T-helper 1 cell treated with Interleukin-12 subunit alpha and Interleukin-12 subunit beta and Interleukin-4 antibody, amounts not matched to agents 30 μg/mL and 1 μg/mL, for 36 hours (primary cell): ENCODE measurements at regions not wholly inside any gene's neighbourhood (a gene's known extent, or its start where the extent isn't known, plus 50 kb on each side); places are given as distances from the start of the nearest gene placed in this dataset.
"Not testable (repeated sequence)": the region's sequence is repeated elsewhere in the genome, so short reads cannot be mapped to it uniquely, and the experiment has no call there.

ENCODE experiments used
- H3K27ac Mint-ChIP-seq: one replicate; pipeline ENCODE4 v1.8.0; 2021; ENCODE audit warnings: mild to moderate bottlenecking, mixed read lengths
- H3K27me3 Mint-ChIP-seq: one replicate; pipeline ENCODE4 v1.8.0; 2021; ENCODE audit warnings: low read depth, mixed read lengths
- H3K36me3 Mint-ChIP-seq: one replicate; pipeline ENCODE4 v1.8.0; 2021; ENCODE audit warnings: low read depth, mixed read lengths
- H3K4me1 Mint-ChIP-seq: one replicate; pipeline ENCODE4 v1.8.0; 2021; ENCODE audit warnings: low read depth, mixed read lengths
- H3K4me3 Mint-ChIP-seq: one replicate; pipeline ENCODE4 v1.8.0; 2021; ENCODE audit warnings: mild to moderate bottlenecking, moderate library complexity, mixed read lengths
- H3K9me3 Mint-ChIP-seq: one replicate; pipeline ENCODE4 v1.8.0; 2021; ENCODE audit warnings: mixed read lengths

DNA sequence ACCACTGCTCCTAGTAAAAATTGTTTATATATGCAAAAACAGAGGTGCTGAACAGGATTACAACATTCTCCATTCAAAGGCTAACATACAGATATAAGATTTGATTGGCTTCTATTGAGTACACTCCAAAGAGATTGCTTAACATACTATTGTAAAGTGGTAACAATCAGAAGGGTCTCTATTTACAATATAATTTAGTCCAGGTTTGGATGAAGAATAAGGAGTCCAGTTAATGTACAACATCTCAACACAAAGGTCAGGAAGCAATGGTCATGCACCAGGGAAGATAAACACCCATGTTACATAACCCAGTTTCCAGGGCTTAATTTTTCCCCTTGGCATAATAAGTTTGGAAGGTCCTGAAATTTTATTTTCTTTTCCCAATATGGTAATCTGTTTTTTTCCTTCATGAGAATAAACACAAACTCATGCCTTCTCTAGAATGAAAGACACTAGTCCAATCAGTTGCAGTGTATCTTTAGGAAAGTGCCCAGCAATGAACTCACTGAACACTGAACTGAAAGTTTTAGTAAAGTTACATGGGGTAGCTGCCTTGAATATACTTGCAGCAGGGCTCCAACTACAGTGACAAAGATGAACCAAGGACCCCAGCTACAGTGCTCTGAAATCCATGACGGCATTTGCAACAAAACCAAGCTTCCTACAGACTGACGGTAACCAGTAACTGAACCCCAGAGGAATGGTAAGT lies 255.3 kb upstream of the GJE1 start:
- H3K27me3 Mint-ChIP-seq, result no peaks in the 10 kb centered on the region
- H3K4me3 Mint-ChIP-seq, result no peak overlapping the region
- H3K36me3 Mint-ChIP-seq, result no peaks in the 10 kb centered on the region
- no peaks in the 10 kb centered on the region for H3K9me3 Mint-ChIP-seq
- no peak overlapping the region for H3K27ac Mint-ChIP-seq
- H3K4me1 Mint-ChIP-seq, result no peaks in the 10 kb centered on the region

DNA sequence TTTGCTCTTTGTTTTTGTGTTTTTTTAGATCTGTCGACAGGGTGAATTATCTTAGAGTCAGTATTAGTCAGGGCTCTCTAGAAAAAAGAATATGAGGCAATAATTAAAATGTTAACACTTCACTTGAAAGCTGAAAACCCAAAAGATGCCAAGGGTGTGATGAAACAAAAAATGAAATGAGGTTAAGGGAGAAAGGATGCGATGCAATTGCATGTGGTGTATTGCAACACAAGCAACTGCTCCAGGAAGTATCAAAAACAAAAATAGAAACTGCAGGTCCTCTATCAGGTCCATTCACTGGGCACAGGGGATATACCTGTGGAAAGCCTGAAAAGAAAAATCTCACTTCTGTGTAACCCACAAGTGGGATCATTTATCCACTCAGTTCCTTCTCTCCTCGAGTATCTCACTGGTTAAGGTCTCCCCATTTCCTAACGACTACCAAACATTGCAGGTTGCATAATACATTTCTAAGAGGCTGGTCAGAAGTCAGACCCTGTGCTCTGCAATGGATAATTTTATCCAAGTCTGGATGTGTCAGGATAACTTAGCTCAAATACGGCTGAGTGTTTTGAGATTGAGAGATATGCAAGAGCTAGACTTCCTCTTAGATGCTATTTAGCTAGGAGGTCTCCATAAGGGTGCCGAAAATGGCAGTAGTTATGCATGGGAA lies 257.7 kb upstream of the GJE1 start:
- Mint-ChIP-seq H3K27ac (no peak overlapping the region), H3K27me3 (no peaks in the 10 kb centered on the region), H3K36me3 (no peaks in the 10 kb centered on the region), H3K9me3 (no peaks in the 10 kb centered on the region), H3K4me3 (no peak overlapping the region), H3K4me1 (no peaks in the 10 kb centered on the region)

DNA sequence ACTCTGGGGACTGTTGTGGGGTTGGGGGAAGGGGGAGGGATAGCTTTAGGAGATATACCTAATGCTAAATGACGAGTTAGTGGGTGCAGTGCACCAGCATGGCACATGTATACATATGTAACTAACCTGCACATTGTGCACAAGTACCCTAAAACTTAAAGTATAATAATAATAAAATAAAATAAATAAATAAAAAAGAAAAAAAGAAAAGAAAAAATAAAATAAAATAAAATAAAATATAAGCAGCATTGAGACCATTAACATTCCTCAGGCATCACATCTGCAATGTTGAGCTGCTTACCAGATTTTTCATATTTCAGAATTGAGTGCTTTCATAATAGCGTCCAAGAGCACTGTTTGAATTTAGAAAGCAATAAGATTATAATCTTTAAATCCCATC lies 263.2 kb upstream of the GJE1 start:
- not testable (repeated sequence) for H3K27me3 Mint-ChIP-seq, H3K4me3 Mint-ChIP-seq, H3K27ac Mint-ChIP-seq, H3K9me3 Mint-ChIP-seq, H3K36me3 Mint-ChIP-seq, H3K4me1 Mint-ChIP-seq

DNA sequence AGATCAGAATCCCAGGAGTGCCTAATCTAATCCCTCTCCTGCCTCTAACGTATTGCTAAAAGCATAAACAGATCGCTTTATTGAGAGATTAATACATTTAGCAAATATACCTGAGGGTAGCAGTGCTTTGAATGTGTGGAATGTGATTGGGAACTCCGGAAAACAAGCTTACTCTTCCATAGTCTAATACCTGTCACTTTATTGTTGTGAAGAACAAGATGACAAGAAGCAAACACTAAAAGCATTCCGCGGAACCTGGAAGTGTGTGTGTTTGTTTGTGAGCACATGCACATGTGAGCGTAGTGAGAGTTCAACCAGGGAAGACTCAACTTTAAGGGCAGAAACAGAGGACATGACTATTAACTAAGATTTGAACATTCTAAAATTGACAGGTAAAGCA lies 265.0 kb upstream of the GJE1 start:
- H3K9me3 Mint-ChIP-seq, result no peaks in the 10 kb centered on the region
- no peaks in the 10 kb centered on the region for H3K36me3 Mint-ChIP-seq
- H3K4me1 Mint-ChIP-seq, result no peaks in the 10 kb centered on the region
- no peak overlapping the region for H3K4me3 Mint-ChIP-seq
- H3K27ac Mint-ChIP-seq, result no peak overlapping the region
- H3K27me3 Mint-ChIP-seq, result no peaks in the 10 kb centered on the region

DNA sequence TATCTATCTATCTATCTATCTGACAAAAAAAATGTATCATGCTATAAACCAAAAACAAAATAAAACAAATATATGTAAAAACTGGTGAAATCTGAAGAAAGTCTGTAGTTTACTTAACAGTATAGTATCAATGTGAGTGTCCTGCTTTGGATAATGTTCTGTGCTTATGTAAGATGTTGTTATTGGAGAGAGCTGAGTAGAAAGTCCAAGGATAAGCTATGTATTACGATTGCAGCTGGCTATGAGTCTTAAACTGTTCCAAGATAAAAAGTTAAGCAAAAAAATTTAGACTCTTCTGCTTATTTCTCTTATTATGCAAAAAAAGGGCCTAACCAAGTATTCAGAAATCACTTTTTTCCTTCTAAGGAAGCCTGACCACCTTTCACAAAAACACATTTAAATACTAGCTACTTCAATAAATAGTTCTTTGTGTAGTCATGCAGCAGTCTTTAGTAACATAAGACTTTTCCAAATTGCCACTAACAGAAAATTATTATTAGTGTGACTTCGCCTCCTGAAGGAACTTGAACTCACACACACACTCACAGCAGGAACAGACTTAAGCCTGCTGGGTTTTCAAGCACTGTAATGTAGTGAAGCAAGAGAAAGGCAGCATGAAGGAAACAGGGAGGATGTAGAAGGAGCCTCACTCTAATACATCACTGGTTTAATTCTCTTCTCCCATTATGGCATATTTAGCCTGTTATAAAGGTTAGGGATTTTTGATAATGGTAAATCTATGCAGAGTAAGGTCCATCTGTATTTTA lies 265.8 kb upstream of the GJE1 start:
- Mint-ChIP-seq H3K36me3 (no peaks in the 10 kb centered on the region), H3K4me1 (no peaks in the 10 kb centered on the region), H3K9me3 (no peaks in the 10 kb centered on the region), H3K27ac (no peak overlapping the region), H3K27me3 (no peaks in the 10 kb centered on the region), H3K4me3 (no peak overlapping the region)

DNA sequence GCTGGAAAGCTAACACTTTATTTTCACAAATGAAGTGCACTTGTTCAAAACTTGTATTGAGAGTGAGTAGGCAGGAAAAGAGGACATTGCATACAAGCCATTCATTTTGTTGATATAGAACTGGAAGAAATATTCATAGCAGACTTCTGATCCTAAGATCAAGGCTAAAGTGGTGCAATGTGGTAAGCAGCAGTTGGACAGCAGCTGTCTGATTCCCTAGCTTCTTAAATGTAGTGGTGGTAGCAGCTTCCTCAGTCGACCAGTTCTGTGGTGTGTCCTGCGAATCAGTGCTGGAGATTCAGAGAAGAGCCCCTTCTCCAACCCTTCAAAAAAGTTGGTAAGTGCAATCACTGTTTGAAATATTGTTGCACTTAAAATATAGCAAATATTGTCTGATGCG lies 281.7 kb upstream of the GJE1 start:
- Mint-ChIP-seq H3K27me3 (no peaks in the 10 kb centered on the region), H3K9me3 (no peaks in the 10 kb centered on the region), H3K4me3 (no peak overlapping the region), H3K27ac (no peak overlapping the region), H3K4me1 (peaks cover 7% of the 10 kb centered on the region), H3K36me3 (no peaks in the 10 kb centered on the region)

DNA sequence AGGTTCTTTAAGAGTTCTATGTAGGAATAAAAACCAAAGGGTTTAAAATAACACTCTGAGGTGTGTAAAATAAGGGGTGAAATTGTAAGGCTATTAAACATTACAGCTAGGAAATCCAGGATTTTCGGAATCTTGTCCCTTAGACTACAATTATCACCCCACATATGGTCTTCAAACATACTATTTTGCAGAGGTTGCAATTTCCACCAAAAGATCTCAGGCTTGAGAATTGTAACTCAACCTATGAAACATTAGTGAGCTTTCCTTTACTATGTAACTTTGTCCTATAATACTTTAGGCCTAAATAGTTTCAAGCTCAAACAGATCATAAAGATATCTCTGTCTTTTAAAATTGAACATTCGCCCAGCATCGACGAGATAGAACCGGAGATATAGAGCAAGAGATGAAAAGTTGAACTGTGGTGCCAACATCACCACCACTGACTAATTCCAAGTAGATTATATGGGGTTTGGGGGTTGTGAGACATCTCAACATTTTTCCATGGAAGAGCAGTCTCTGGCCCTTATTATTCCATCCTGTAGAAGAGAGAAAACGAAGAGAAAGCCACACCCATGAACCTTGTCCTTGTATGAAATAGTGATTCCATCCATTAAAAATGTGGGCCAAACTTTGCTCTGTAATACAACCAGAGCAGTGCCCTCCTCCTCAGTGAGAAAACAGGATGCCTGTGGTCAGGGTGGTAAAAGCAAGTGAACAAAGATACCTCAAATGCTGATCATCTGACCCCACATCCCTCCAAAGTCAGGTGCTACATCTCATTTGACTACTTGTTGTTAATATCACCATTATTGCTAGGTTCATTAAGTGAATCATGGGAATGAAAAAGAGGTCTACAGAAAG lies 284.5 kb upstream of the GJE1 start:
- H3K27ac Mint-ChIP-seq, result no peak overlapping the region
- H3K4me3 Mint-ChIP-seq, result no peak overlapping the region
- peaks cover 7% of the 10 kb centered on the region for H3K4me1 Mint-ChIP-seq
- no peaks in the 10 kb centered on the region for H3K36me3 Mint-ChIP-seq
- H3K27me3 Mint-ChIP-seq, result no peaks in the 10 kb centered on the region
- no peaks in the 10 kb centered on the region for H3K9me3 Mint-ChIP-seq

DNA sequence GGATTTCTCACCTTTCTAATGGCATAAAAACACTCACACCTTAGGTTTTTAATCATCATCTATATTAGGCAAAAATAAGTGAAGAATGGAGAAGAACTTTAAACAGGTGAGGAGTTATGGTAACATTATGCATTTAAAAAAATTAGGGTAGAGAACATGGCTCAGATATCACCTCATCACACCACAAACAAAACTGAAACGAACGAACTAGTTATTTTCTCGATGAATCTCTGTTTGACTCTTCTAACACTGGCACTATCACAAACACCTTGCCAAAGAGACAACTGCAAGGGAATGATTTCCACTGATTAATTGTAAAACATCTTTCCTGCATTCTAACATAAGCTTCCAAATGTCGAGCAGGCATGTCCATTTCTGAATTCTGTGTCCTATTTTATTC lies 286.1 kb upstream of the GJE1 start:
- Mint-ChIP-seq H3K4me1 (peaks cover 7% of the 10 kb centered on the region), H3K36me3 (no peaks in the 10 kb centered on the region), H3K27me3 (no peaks in the 10 kb centered on the region), H3K27ac (no peak overlapping the region), H3K9me3 (no peaks in the 10 kb centered on the region), H3K4me3 (no peak overlapping the region)

DNA sequence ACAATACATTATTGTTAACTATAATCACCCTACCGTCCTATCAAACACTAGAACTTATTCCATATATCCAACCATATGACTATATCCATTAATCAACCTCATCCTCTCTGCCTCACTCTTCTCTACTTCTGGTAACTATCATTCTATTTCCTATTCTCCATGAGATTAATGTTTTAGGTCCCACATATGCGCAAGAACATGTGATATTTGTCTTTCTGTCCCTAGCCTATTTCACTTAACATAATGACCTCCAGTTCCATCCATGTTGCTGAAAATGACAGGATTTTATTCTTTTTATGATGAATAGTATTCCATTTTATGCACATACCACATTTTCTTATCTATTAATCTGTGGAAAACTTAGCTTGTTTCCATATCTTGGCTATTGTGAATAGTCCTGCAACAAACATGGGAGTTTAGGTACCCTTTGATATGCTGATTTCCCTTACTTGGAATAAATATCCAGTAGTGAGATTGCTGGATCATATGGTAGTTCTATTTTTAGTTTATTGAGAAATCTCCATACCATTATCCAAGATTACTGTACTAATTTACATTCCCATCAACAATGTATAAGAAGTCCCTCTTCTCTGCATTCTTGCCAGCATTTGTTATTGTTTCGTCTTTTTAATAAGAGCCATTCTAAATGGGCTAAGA lies 289.4 kb upstream of the GJE1 start:
- H3K27me3 Mint-ChIP-seq, result no peaks in the 10 kb centered on the region
- peaks cover 2% of the 10 kb centered on the region for H3K4me1 Mint-ChIP-seq
- H3K9me3 Mint-ChIP-seq, result no peaks in the 10 kb centered on the region
- no peak overlapping the region for H3K4me3 Mint-ChIP-seq
- no peak overlapping the region for H3K27ac Mint-ChIP-seq
- H3K36me3 Mint-ChIP-seq, result no peaks in the 10 kb centered on the region

DNA sequence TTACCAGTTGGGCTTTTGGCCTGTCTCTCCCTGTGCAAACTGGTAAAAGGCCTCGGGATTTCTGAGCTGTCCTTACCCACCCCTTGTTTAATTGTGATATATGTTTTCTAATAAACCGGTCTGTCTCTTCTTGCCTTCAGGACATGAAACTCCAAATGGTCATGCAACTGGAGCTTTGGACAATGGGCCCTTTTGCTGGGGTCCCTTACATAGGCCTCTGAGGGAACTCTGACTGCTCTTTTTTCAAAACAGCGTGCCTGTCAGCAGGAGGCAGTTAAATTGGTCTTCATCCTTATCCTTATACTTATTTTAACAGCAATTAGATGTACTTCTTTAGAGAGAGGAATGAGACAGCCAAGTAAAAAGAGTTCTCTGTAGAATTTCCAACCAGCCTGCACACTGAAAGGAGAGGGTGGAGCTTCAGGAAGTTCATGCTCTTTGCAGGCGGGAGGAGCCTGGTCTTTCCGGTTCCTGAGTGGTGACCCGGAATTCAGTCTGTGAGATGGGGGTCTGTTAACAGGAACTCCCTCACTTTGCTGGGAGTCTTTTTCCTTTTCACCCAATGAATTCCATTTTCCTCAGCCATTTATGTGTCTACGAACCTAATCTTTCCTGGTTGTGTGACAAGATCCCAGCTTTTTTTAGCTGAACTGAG lies 299.6 kb upstream of the GJE1 start:
- Mint-ChIP-seq H3K27ac (no peak overlapping the region), H3K4me1 (no peaks in the 10 kb centered on the region), H3K36me3 (no peaks in the 10 kb centered on the region), H3K27me3 (no peaks in the 10 kb centered on the region), H3K4me3 (no peak overlapping the region), H3K9me3 (no peaks in the 10 kb centered on the region)

DNA sequence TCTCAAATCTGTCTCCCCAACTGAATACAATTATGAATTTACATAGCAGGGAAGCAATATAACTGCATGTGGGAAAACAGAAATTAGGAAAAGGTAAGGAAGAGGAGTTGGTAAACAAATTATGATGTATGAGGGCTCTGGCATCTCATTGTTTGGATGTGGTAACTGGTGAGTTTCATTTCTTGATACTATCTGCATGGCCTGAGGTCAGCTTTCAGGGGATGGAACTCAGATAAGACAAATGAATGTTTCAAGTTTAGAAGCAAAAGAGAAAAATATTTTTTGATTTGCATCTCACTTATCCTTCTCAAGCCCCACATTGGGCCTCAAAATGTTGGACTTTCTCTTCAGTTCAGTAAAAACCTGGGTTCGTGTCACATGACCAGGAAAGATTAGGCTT lies 302.2 kb upstream of the GJE1 start:
- Mint-ChIP-seq H3K27me3 (no peaks in the 10 kb centered on the region), H3K9me3 (no peaks in the 10 kb centered on the region), H3K36me3 (no peaks in the 10 kb centered on the region), H3K4me3 (no peak overlapping the region), H3K27ac (no peak overlapping the region), H3K4me1 (no peaks in the 10 kb centered on the region)

DNA sequence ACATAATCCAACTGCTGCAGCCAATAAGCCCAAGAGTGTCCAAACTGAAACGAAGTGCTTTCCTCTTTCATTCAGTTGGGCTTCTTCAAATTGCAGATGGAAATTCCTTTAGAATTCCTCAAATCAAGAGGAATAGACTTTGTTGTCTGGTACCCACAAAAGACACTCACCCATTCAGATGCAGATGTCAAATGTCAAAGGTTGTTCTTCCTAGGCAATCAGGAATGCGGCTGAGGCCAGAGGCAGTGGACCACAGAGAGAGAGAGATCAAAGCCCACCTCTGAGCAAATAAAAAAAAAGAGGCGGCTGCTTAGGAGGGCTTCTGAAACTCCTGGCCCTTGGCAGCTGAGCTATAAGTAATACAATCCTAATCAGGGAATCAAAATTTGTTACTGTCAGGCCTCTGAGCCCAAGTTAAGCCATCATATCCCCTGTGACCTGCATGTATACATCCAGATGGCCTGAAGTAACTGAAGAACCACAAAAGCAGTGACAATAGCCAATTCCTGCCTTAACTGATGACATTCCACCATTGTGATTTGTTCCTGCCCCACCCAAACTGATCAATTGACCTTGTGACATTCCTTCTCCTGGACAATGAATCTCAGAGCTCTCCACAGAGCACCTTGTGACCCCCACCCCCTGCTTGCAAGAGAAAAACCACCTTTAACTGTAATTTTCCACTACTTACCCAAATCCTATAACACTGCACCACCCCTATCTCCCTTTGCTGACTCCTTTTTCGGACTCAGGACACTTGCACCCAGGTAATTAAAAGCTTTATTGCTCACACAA lies 303.0 kb upstream of the GJE1 start:
- no peak overlapping the region for H3K4me3 Mint-ChIP-seq
- no peak overlapping the region for H3K27ac Mint-ChIP-seq
- no peaks in the 10 kb centered on the region for H3K4me1 Mint-ChIP-seq
- H3K9me3 Mint-ChIP-seq, result no peaks in the 10 kb centered on the region
- no peaks in the 10 kb centered on the region for H3K36me3 Mint-ChIP-seq
- H3K27me3 Mint-ChIP-seq, result no peaks in the 10 kb centered on the region

DNA sequence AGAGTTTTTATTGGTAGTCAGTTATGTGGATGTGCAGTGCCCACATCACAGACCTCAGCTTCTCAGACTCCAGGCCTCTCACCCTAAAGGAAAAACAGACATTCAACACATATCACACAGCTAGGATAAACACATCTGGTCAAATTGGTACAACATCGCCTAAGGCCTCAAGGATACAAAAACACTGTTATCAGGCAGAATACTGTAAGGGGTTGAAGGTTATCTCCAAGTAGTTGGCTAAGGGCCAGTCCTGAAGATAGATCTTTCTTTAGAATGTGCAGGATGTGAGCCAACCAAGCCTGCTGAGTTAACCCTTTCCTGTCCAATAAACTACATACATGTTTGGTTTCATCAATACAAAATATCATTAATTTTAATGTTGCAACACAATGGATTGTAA lies 308.4 kb upstream of the GJE1 start:
- no peak overlapping the region for H3K27ac Mint-ChIP-seq
- no peaks in the 10 kb centered on the region for H3K27me3 Mint-ChIP-seq
- H3K9me3 Mint-ChIP-seq, result peaks cover 4% of the 10 kb centered on the region
- H3K4me3 Mint-ChIP-seq, result no peak overlapping the region
- H3K36me3 Mint-ChIP-seq, result no peaks in the 10 kb centered on the region
- H3K4me1 Mint-ChIP-seq, result no peaks in the 10 kb centered on the region
